OCI-LY1 (cell line): ENCODE measurements at regions not wholly inside any gene's neighbourhood (a gene's known extent, or its start where the extent isn't known, plus 50 kb on each side); places are given as distances from the start of the nearest gene placed in this dataset.

Source experiments
- H2AFZ ChIP-seq: fragments of 200-600 bp; sonication (generic), shearing (Covaris generic); 2 replicates; pipeline ENCODE4 v1.6.0; 2014; ENCODE audit warnings: antibody characterized with exemption, mild to moderate bottlenecking, low read length
- H3F3A ChIP-seq: fragments of 200-600 bp; sonication (generic), shearing (Covaris generic); 2 replicates; pipeline ENCODE4 v1.6.0; 2014; ENCODE audit warnings: mild to moderate bottlenecking, antibody characterized with exemption, low read length, moderate library complexity; ENCODE audit not compliant: insufficient read depth
- H3K27ac ChIP-seq: fragments of 200-600 bp; sonication (generic); 2 replicates; pipeline ENCODE4 v1.5.1; 2014; ENCODE audit warnings: low read length, mixed run types, mild to moderate bottlenecking, low read depth; ENCODE audit not compliant: poor library complexity, severe bottlenecking
- H3K27me3 ChIP-seq: fragments of 200-600 bp; sonication (generic); 2 replicates; pipeline ENCODE4 v1.6.0; 2014; ENCODE audit warnings: antibody characterized with exemption, mild to moderate bottlenecking, low read length, moderate library complexity; ENCODE audit not compliant: insufficient read depth
- H3K36me3 ChIP-seq: fragments of 200-600 bp; sonication (generic); 2 replicates; pipeline ENCODE4 v1.6.1; 2014; ENCODE audit warnings: mild to moderate bottlenecking, antibody characterized with exemption, low read length, moderate library complexity, mixed read lengths; ENCODE audit not compliant: insufficient read depth
- H3K4me1 ChIP-seq: fragments of 200-600 bp; sonication (generic); 2 replicates; pipeline ENCODE4 v1.5.1; 2014; ENCODE audit warnings: mild to moderate bottlenecking, low read length, moderate library complexity; ENCODE audit not compliant: insufficient read depth, severe bottlenecking
- H3K4me2 ChIP-seq: fragments of 200-600 bp; sonication (generic), shearing (Covaris generic); 2 replicates; pipeline ENCODE4 v1.6.1; 2014; ENCODE audit warnings: low read length
- H3K4me3 ChIP-seq: fragments of 200-600 bp; sonication (generic); 2 replicates; pipeline ENCODE4 v1.5.1; 2014; ENCODE audit warnings: low read length, low read depth, mild to moderate bottlenecking, mixed read lengths; ENCODE audit not compliant: poor library complexity, severe bottlenecking
- H3K79me2 ChIP-seq: fragments of 200-600 bp; shearing (Covaris generic); 2 replicates; pipeline ENCODE4 v1.6.1; 2016; ENCODE audit warnings: mixed run types, low read length, mixed read lengths; ENCODE audit not compliant: insufficient read depth
- H3K9ac ChIP-seq: fragments of 200-600 bp; sonication (generic), shearing (Covaris generic); 2 replicates; pipeline ENCODE4 v1.6.1; 2014; ENCODE audit warnings: mild to moderate bottlenecking, low read length, mixed read lengths
- H3K9me2 ChIP-seq: fragments of 200-600 bp; sonication (generic), shearing (Covaris generic); 2 replicates; pipeline ENCODE4 v1.6.1; 2014; ENCODE audit warnings: low read depth, mild to moderate bottlenecking, low read length, mixed read lengths
- H3K9me3 ChIP-seq: fragments of 200-600 bp; shearing (Covaris generic); 2 replicates; pipeline ENCODE4 v1.6.1; 2014; ENCODE audit warnings: low read length, mixed read lengths
- H4K20me1 ChIP-seq: fragments of 200-600 bp; sonication (generic), shearing (Covaris generic); 2 replicates; pipeline ENCODE4 v1.6.0; 2016; ENCODE audit warnings: mild to moderate bottlenecking, low read length; ENCODE audit not compliant: insufficient read depth
- EZH2 ChIP-seq: fragments of 200-600 bp; sonication (generic), shearing (Covaris generic); IDR thresholded peaks from 2 replicates; pipeline ENCODE4 v1.8.0; 2017; ENCODE audit warnings: borderline replicate concordance, mixed run types, mild to moderate bottlenecking, antibody characterized with exemption, low read length, moderate library complexity, mixed read lengths
- TF ChIP-seq, protein P1 (sequence below): fragments of 200-600 bp; sonication (generic), shearing (Covaris generic); IDR thresholded peaks from 2 replicates; pipeline ENCODE4 v1.5.1; 2017; ENCODE audit warnings: mild to moderate bottlenecking, antibody characterized with exemption, low read length, moderate library complexity, mixed read lengths

DNA sequence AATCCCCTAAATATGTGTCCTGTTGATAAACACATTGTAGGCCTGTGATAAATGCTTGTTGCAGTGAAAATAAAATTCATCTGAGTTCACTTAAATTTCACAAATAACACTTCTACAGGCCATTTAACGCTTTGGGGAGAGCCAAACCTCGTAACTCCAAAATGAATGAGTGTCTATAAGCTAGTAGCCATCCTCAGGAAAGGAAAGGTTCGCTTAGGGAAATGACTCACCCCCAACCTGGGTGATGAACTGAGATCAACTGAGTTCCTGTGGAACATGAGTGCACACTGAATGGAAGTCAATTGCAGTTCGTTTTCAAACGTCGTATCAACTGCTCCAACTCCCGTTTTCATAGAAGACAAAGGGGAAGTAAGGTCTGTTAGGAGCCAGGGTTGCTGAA, 527.6 kb upstream of the ID2 start:
- H3K27me3 ChIP-seq, result no peaks in the 10 kb centered on the region
- H3K4me2 ChIP-seq, result no peak overlapping the region
- H3K9ac ChIP-seq, result no peak overlapping the region
- H3K4me3 ChIP-seq, result no peak overlapping the region
- TF ChIP-seq, protein P1, sequence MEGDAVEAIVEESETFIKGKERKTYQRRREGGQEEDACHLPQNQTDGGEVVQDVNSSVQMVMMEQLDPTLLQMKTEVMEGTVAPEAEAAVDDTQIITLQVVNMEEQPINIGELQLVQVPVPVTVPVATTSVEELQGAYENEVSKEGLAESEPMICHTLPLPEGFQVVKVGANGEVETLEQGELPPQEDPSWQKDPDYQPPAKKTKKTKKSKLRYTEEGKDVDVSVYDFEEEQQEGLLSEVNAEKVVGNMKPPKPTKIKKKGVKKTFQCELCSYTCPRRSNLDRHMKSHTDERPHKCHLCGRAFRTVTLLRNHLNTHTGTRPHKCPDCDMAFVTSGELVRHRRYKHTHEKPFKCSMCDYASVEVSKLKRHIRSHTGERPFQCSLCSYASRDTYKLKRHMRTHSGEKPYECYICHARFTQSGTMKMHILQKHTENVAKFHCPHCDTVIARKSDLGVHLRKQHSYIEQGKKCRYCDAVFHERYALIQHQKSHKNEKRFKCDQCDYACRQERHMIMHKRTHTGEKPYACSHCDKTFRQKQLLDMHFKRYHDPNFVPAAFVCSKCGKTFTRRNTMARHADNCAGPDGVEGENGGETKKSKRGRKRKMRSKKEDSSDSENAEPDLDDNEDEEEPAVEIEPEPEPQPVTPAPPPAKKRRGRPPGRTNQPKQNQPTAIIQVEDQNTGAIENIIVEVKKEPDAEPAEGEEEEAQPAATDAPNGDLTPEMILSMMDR, result no peak
- no peak for TF ChIP-seq EZH2
- no peaks in the 10 kb centered on the region for H4K20me1 ChIP-seq
- H3K79me2 ChIP-seq, result no peaks in the 10 kb centered on the region
- peaks cover 13% of the 10 kb centered on the region for H3K4me1 ChIP-seq
- H3K36me3 ChIP-seq, result no peaks in the 10 kb centered on the region; the same call in 1 of the 2 replicates
- peaks cover 2% of the 10 kb centered on the region; the same call in 1 of the 2 replicates for H3K9me3 ChIP-seq
- H3K27ac ChIP-seq, result no peak overlapping the region
- no peaks in the 10 kb centered on the region for H3F3A ChIP-seq
- no peak overlapping the region for H2AFZ ChIP-seq
- H3K9me2 ChIP-seq, result no peaks in the 10 kb centered on the region

DNA sequence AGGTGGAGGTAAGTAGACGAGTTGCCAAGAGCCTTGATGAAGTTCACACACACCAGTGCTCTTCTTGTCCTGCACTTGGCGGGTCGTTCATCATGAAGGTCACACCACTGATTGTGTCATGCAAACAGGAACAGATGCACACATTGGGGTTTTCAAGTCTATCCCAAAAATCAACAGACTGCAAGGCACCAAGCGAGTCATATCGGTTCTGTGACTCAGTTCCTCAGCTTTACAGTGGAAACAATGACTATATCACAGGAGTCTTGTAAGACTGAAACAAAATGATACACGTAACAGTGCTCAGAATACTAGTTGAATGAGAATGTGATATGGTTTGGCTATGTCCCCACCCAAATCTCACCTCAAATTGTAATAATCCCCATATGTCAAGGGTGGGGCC, 526.9 kb upstream of the ID2 start:
- Histone ChIP-seq H3K9ac (no peak overlapping the region), H3K4me3 (no peak overlapping the region), H2AFZ (no peak overlapping the region), H3K4me2 (no peak overlapping the region), H3K79me2 (no peaks in the 10 kb centered on the region), H3K27ac (no peak overlapping the region), H3K36me3 (no peaks in the 10 kb centered on the region; the same call in 1 of the 2 replicates), H3K9me2 (no peaks in the 10 kb centered on the region), H4K20me1 (no peaks in the 10 kb centered on the region), H3K27me3 (no peaks in the 10 kb centered on the region), H3F3A (no peaks in the 10 kb centered on the region), H3K4me1 (peaks cover 20% of the 10 kb centered on the region), H3K9me3 (peaks cover 2% of the 10 kb centered on the region; the same call in 1 of the 2 replicates)
- TF ChIP-seq, protein P1, result no peak
- no peak for TF ChIP-seq EZH2

DNA sequence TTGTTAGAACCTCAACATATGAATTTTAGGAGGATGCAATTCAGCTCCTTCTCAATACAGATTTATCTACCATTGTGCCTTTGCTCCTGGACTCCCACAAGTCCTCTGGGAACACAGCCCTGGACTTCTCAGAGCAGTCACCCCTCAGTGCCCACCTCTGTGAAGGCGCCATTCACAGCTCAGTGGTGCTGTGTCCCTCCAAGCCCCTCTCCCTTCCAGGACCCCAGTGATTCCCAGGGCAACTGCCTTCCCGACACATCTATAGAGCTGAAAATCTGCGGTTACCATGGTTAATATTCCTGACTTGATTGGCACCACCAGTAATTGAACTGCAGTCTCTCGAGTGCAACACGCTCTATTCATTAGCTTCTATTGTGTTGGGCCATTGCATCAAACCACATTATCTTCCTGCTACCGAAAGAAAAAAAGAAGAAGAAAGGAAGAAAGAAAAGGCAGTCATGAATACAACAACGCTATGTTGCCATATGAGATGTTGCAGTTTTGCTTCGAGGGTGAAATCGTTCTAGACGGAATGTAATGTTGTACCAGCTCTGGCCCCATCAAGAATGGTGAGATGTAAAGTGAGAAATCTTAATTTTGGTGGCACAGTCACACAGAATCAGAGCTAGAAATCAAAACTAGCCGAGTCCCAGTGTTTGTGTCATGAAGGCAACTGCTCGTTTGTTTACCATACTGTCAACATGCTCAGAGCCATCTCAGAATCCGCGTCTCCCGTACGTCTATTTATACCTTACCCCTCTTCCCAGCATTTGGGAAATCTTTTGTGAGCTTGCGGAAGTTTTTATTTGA, 524.0 kb upstream of the ID2 start:
- Histone ChIP-seq H3K4me2 (no peak overlapping the region), H3K9me3 (peaks cover 2% of the 10 kb centered on the region; the same call in 1 of the 2 replicates), H3K27me3 (no peaks in the 10 kb centered on the region), H3K4me3 (no peak overlapping the region), H2AFZ (no peak overlapping the region), H3F3A (no peaks in the 10 kb centered on the region), H4K20me1 (no peaks in the 10 kb centered on the region), H3K36me3 (no peaks in the 10 kb centered on the region; the same call in 1 of the 2 replicates), H3K4me1 (peaks cover 24% of the 10 kb centered on the region), H3K27ac (no peak overlapping the region), H3K9ac (no peak overlapping the region), H3K79me2 (no peaks in the 10 kb centered on the region), H3K9me2 (no peaks in the 10 kb centered on the region)
- no peak for TF ChIP-seq EZH2
- TF ChIP-seq, protein P1, result no peak
